KOPT-K1 (cell line): ENCODE measurements at regions not wholly inside any gene's neighbourhood (a gene's known extent, or its start where the extent isn't known, plus 50 kb on each side); places are given as distances from the start of the nearest gene placed in this dataset.
"Not testable (repeated sequence)": the region's sequence is repeated elsewhere in the genome, so short reads cannot be mapped to it uniquely, and the experiment has no call there.

Source experiments
- H3K27ac ChIP-seq: fragments of 200-600 bp; sonication (generic); 2 replicates; pipeline ENCODE4 v1.5.1; 2016; ENCODE audit warnings: antibody characterized with exemption, mild to moderate bottlenecking, low read depth, low read length; ENCODE audit not compliant: poor library complexity, severe bottlenecking
- H3K36me3 ChIP-seq: fragments of 200-600 bp; sonication (generic); 2 replicates; pipeline ENCODE4 v1.5.1; 2017; ENCODE audit warnings: antibody characterized with exemption, mild to moderate bottlenecking, low read length, moderate library complexity; ENCODE audit not compliant: insufficient read depth
- H3K9me3 ChIP-seq: fragments of 200-600 bp; sonication (generic); 2 replicates; pipeline ENCODE4 v1.5.1; 2017; ENCODE audit warnings: antibody characterized with exemption, low read length, mild to moderate bottlenecking; ENCODE audit not compliant: insufficient read depth, poor library complexity, severe bottlenecking

GRCh38 chr13:80533175-80533574 lies 192.2 kb upstream of the SPRY2 start:
- Histone ChIP-seq H3K36me3 (no peaks in the 10 kb centered on the region), H3K9me3 (no peaks in the 10 kb centered on the region)

GRCh38 chr13:80530902-80531301 lies 190.0 kb upstream of the SPRY2 start:
- no peaks in the 10 kb centered on the region for H3K9me3 ChIP-seq
- no peak overlapping the region for H3K27ac ChIP-seq
- H3K36me3 ChIP-seq, result no peaks in the 10 kb centered on the region

More at GRCh38 chr13:80533175-80533574, 192.2 kb upstream of the SPRY2 start:
- no peak overlapping the region for H3K27ac ChIP-seq

DNA sequence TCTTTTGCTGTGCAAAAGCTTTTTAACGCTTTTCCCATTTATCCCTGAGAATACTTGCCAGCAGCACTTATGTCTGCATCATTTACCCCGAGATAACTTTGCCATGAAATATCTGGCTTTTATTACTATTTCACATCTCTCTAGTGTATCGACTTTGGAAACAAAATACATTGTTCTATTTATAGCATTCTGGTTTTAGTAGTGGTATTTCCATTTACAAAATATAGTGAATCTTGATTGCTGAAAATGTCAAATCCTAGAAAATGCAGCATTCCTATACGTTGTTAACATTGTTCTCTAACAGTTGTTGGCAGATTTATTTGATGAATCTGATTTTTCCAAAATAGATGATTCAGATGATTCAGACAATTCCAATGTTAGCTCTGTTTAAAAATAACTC lies 189.3 kb upstream of the SPRY2 start:
- Histone ChIP-seq H3K9me3 (no peaks in the 10 kb centered on the region), H3K36me3 (no peaks in the 10 kb centered on the region), H3K27ac (no peak overlapping the region)

DNA sequence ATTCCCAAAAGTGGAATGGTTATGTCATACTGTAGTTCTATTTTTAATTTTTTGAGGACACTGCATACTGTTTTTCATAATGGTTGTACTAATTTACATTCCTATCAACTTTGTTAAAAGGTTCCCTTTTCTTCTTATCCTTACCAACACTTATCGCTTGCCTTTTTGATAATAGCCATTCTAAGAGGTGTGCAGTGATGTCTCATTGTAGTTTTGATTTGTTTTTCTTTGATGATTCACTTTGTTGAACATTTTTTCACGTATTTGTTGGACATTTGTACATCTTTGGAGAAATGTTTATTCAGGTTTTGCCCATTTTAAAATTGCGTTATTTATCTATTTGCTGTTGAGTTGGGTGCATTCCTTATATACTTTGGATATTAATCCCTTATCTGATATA lies 188.8 kb upstream of the SPRY2 start:
- no peaks in the 10 kb centered on the region for H3K36me3 ChIP-seq
- H3K9me3 ChIP-seq, result no peaks in the 10 kb centered on the region
- no peak overlapping the region for H3K27ac ChIP-seq

DNA sequence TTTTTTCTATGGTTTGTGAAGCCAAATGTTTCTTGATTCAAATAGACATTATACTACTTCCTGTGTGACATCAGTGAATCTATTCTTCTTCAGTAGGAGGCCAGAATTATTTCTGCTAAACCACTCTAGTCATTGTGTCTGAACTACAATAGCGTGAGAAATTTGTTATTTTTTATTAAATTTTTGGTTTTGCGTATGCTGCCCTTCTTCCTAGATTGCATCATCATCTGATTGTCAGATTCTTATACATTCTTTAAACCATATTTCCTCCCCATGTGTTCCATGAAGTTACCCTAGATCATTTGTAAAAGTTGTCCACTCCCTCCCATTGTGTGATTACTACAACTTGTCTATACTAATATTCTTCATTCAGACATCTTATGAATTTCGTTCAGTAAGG lies 187.8 kb upstream of the SPRY2 start:
- H3K27ac ChIP-seq, result no peak overlapping the region
- no peaks in the 10 kb centered on the region for H3K36me3 ChIP-seq
- H3K9me3 ChIP-seq, result no peaks in the 10 kb centered on the region

DNA sequence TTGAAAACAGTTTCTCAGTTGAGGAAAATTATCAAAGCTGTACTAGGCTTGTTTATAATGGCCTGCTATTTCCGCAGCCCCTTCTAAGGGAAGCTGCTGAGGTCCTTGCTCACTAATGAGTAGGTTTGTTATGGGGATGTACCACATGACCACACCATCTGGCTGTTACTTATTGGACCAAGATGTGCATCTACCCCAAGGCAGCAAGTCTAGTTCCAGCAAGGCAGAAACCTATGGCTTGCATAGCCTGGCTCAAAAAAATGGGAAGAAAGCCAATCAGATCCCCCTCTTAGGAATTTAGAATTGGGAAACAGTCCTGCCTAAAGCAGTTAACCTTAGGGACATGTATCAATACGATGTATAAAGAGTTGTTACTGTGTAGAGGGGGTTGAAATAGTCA lies 186.5 kb upstream of the SPRY2 start:
- Histone ChIP-seq H3K9me3 (no peaks in the 10 kb centered on the region), H3K36me3 (no peaks in the 10 kb centered on the region), H3K27ac (no peak overlapping the region)

- no peaks in the 10 kb centered on the region for H3K36me3 ChIP-seq
- no peaks in the 10 kb centered on the region for H3K9me3 ChIP-seq
Measured at GRCh38 chr13:80524447-80525215, 183.7 kb upstream of the SPRY2 start.

DNA sequence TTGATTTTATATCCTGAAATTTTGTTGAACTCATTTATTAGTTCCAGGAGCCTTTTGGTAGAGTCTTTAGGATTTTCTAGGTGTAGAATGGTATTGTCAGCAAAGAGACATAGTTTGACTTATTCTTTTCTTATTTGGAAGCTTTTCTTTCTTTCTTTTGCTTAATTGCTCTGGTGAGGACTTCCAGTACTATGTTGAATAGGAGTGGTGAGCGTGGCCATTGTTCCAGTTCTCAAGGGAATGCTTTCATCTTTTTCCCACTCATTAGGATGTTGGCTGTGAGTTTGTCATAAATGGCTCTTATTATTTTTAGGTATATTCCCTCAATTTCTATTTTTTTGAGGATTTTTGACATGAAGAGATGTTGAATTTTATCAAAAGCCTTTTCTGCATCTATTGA lies 182.2 kb upstream of the SPRY2 start:
- Histone ChIP-seq H3K27ac (no peak overlapping the region), H3K9me3 (no peaks in the 10 kb centered on the region), H3K36me3 (no peaks in the 10 kb centered on the region)

More at GRCh38 chr13:80524447-80525215, 183.7 kb upstream of the SPRY2 start:
- no peak overlapping the region for H3K27ac ChIP-seq

- not testable (repeated sequence) for H3K27ac ChIP-seq, H3K36me3 ChIP-seq
Measured at GRCh38 chr13:80522463-80522862, 181.5 kb upstream of the SPRY2 start.

GRCh38 chr13:80516818-80517348 lies 176.0 kb upstream of the SPRY2 start:
- H3K27ac ChIP-seq, result no peak overlapping the region
- H3K9me3 ChIP-seq, result no peaks in the 10 kb centered on the region
- H3K36me3 ChIP-seq, result no peaks in the 10 kb centered on the region

More at GRCh38 chr13:80522463-80522862, 181.5 kb upstream of the SPRY2 start:
- not testable (repeated sequence) for H3K9me3 ChIP-seq

DNA sequence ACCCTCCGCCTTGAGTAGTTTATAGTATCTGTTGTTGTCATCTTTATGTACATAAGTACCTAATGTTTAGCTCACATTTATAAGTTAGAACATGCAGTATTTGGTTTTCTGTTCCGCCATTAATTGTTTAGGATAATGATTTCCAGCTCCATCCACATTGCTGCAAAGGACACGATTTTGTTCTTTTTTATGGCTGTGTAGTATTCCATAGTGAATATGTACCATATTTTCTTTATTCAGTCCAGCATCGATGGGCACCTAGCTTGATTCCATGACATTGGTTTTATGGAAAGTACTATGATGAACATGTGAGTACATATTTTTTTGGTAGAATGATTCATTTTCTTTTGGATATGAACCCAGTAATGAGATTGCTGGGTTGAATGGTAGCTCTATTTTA lies 174.4 kb upstream of the SPRY2 start:
- Histone ChIP-seq H3K27ac (no peak overlapping the region), H3K36me3 (no peaks in the 10 kb centered on the region), H3K9me3 (no peaks in the 10 kb centered on the region)

DNA sequence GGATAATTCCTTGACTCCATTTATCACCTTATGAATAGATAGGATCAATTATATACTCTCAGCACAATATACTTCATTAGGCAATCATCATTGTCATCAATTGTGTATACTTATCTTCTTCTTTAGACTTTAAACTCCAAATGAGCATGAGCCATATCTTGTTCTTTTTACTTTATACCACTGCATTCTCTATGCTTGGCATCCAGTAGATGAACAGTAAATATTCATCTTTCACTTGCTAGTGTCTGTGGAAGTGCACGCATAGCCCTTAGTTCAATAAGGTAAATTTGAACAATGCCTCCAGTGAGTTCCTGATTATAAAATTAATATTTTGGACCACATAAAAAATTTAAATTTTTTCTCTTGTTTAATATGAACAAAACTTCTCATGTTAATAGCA lies 172.3 kb upstream of the SPRY2 start:
- Histone ChIP-seq H3K27ac (no peak overlapping the region), H3K9me3 (no peaks in the 10 kb centered on the region), H3K36me3 (no peaks in the 10 kb centered on the region)

DNA sequence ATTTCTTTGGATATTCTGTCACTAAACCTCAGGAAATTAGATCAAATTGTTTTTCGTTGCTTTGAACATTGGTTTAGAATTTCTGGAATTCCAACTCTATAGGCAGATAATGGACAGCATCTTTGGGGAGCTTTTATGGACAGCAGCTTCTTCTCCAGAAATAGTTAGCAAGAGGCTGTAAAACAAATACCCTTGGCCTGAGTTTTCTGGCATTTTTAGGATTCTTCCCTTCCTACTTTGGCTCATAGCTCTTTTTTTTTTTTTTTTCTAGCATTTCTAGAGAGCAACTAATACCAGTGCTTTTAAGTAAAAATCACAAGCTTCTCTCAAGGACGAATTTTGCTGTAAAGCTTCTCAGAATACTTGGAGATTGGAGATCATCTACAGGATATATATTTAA lies 169.8 kb upstream of the SPRY2 start:
- Histone ChIP-seq H3K36me3 (no peaks in the 10 kb centered on the region), H3K27ac (no peak overlapping the region), H3K9me3 (no peaks in the 10 kb centered on the region)

- Histone ChIP-seq H3K9me3 (no peaks in the 10 kb centered on the region), H3K27ac (no peak overlapping the region), H3K36me3 (no peaks in the 10 kb centered on the region)
Measured at GRCh38 chr13:80509264-80509663, 168.3 kb upstream of the SPRY2 start.

- Histone ChIP-seq H3K36me3 (no peaks in the 10 kb centered on the region), H3K9me3 (no peaks in the 10 kb centered on the region), H3K27ac (no peak overlapping the region)
Measured at GRCh38 chr13:80508031-80508430, 167.1 kb upstream of the SPRY2 start.

DNA sequence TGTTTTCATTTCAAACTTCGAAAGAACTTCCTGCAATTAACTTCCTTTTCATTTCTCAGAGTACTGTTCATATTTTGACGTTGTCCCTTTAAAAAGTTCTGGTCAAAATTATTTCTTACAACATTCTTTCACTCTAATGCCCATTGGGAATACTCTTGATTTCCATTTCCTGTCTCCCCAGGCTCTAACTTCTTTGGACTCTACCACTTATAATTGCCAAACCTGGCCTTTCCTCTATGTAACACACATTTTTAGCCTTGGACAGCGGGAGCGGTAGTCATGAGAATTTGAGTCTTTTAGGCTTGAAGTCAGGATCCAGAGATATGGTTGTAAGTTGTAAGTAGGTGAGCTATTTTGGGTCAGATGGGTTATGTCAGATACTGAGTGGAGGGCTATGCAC lies 163.5 kb upstream of the SPRY2 start:
- no peaks in the 10 kb centered on the region for H3K36me3 ChIP-seq

More for the DNA sequence above, 163.5 kb upstream of the SPRY2 start:
- H3K27ac ChIP-seq, result no peak overlapping the region
- H3K9me3 ChIP-seq, result no peaks in the 10 kb centered on the region
